ENCODE measurements at regions not wholly inside any gene's neighbourhood (a gene's known extent, or its start where the extent isn't known, plus 50 kb on each side); places are given as distances from the start of the nearest gene placed in this dataset.

- Histone ChIP-seq H3K9me3 (replicated peaks; ENCODE audit: control insufficient read depth, insufficient read depth, low read length) (no peaks in the 10 kb centered on the region), H3K4me2 (ENCODE audit: insufficient read depth, low read length) (peak overlapping the region; percentile 59), H3K27me3 (ENCODE audit: control insufficient read depth in 2 of 2, insufficient read depth in 2 of 2, low read length in 2 of 2) (no peaks in the 10 kb centered on the region), H3K9ac (replicated peaks; ENCODE audit: extremely low read depth, insufficient read depth, low read length) (peak overlapping the region; percentile 41), H4K20me1 (replicated peaks; ENCODE audit: control insufficient read depth, extremely low read depth, insufficient read depth, low read length) (no peaks in the 10 kb centered on the region), H3K9me1 (replicated peaks; ENCODE audit: control insufficient read depth, extremely low read depth, insufficient read depth, low read length) (no peaks in the 10 kb centered on the region), H3K4me3 (replicated peaks in 1 of 3; ENCODE audit: insufficient read depth in 1 of 3, low read depth in 1 of 3, low read length in 3 of 3) (no peak overlapping the region), H3K36me3 (ENCODE audit: control insufficient read depth in 2 of 2, extremely low read depth in 1 of 2, insufficient read depth in 2 of 2, low read length in 2 of 2) (no peaks in the 10 kb centered on the region), H2AFZ (ENCODE audit: low read depth, low read length) (peak overlapping the region; percentile 42), H3K79me2 (ENCODE audit: control insufficient read depth, insufficient read depth, low read length) (no peaks in the 10 kb centered on the region), H3K27ac (ENCODE audit: insufficient read depth, low read depth, low read length) (peak overlapping the region; percentile 72), H3K4me1 (ENCODE audit: control insufficient read depth, extremely low read depth, insufficient read depth, low read length) (peaks cover 21% of the 10 kb centered on the region)
- no TSS peak for BruUV-seq (replicated peaks)
- no peak for TF ChIP-seq POLR2A (IDR thresholded peaks at IDR 0.05; ENCODE audit: low read depth, low read length)
- TF ChIP-seq JUN (IDR thresholded peaks at IDR 0.05; ENCODE audit: borderline replicate concordance, insufficient read depth, insufficient read length, low read depth) = peak; percentile 39
- TF ChIP-seq GATA2 (IDR thresholded peaks at IDR 0.05; ENCODE audit: insufficient read depth, insufficient read length, low read depth, low read length) = peak; percentile 89
- peak; percentile 28 for TF ChIP-seq FOS (IDR thresholded peaks at IDR 0.05; ENCODE audit: borderline replicate concordance, insufficient read depth, low read length)
- POLR2A ChIA-PET = no interaction called here
- dilution Hi-C loops (cut with MboI; ENCODE audit: extremely low pct_ligation_motif_present, low sequenced_read_pairs) = no loop called here
- intact Hi-C loops (cut with micrococcal nuclease) = loop anchor here (1.0 to 5.0 kb wide), 12 partner anchors 39 to 736 kb away; partner anchors contain the start of gene TBL1XR1
- CTCF ChIA-PET = interaction anchor here (0.7 to 2.4 kb wide), 12 partner anchors 9 to 882 kb away, joined by 3 to 7 read pairs (median 4); partner anchors contain the start of gene TBL1XR1
- peak; percentile 86 for FAIRE-seq
- peak; percentile 95 for DNase-seq (ENCODE audit: low read depth, low spot score)
These were observed 603.2 kb upstream of the KCNMB2 start for GRCh38 chr3:177932750-177933660.
